Mesenchymal stem cell (in vitro differentiated cells and primary cell): ENCODE measurements at regions not wholly inside any gene's neighbourhood (a gene's known extent, or its start where the extent isn't known, plus 50 kb on each side); places are given as distances from the start of the nearest gene placed in this dataset.

Experiments
- DNase-seq: peaks from one replicate; pipeline ENCODE4 v3.0.0-alpha.2; 2013
- H2AFZ ChIP-seq: one replicate; pipeline ENCODE4 v1.6.1; 2013; ENCODE audit warnings: low read depth, mild to moderate bottlenecking, control low read depth, inconsistent platforms, low read length, moderate library complexity
- H2AK5ac ChIP-seq: 2 replicates; pipeline ENCODE4 v1.6.1; 2013; ENCODE audit warnings: low read length, moderate library complexity, mild to moderate bottlenecking, inconsistent platforms; ENCODE audit not compliant: severe bottlenecking
- H2BK120ac ChIP-seq: one replicate; pipeline ENCODE4 v1.6.1; 2013; ENCODE audit warnings: low read depth, mild to moderate bottlenecking, inconsistent platforms, low read length, moderate library complexity
- H2BK12ac ChIP-seq, 2 experiments: one replicate each; pipeline ENCODE4 v1.6.1; 2013; ENCODE audit warnings: inconsistent platforms in 2 of 2, low read length in 2 of 2, mild to moderate bottlenecking in 2 of 2, moderate library complexity in 2 of 2, control low read depth in 1 of 2
- H2BK15ac ChIP-seq: one replicate; pipeline ENCODE4 v1.6.1; 2013; ENCODE audit warnings: mild to moderate bottlenecking, low read depth, inconsistent platforms; ENCODE audit not compliant: poor library complexity, severe bottlenecking
- H2BK5ac ChIP-seq: 2 replicates; pipeline ENCODE4 v1.6.1; 2013; ENCODE audit warnings: low read depth, mild to moderate bottlenecking, low read length, control low read depth, inconsistent platforms; ENCODE audit not compliant: poor library complexity, severe bottlenecking
- H3K14ac ChIP-seq, 2 experiments: one replicate each; pipeline ENCODE4 v1.6.1; 2013; ENCODE audit warnings: inconsistent platforms in 2 of 2, low read length in 2 of 2, control low read depth in 1 of 2, mild to moderate bottlenecking in 1 of 2, moderate library complexity in 1 of 2
- H3K18ac ChIP-seq, 2 experiments: one replicate each; pipeline ENCODE4 v1.6.1; 2013; ENCODE audit warnings: inconsistent platforms in 2 of 2, low read length in 2 of 2, control low read depth in 1 of 2, low read depth in 1 of 2, mild to moderate bottlenecking in 1 of 2
- H3K23ac ChIP-seq, 2 experiments: one replicate each; pipeline ENCODE4 v1.6.1; 2013; ENCODE audit warnings: inconsistent platforms in 2 of 2, low read length in 2 of 2, mild to moderate bottlenecking in 2 of 2, moderate library complexity in 2 of 2, control low read depth in 1 of 2
- H3K27ac ChIP-seq: 2 replicates; pipeline ENCODE4 v1.5.1; 2013; ENCODE audit warnings: mild to moderate bottlenecking, moderate library complexity, low read length, control low read depth, inconsistent platforms; ENCODE audit not compliant: poor library complexity, severe bottlenecking
- H3K27me3 ChIP-seq, 2 experiments: 2 replicates each; pipeline versions ENCODE4 v1.6.1 to v1.7.0; 2013; ENCODE audit warnings: low read length in 2 of 2, mild to moderate bottlenecking in 2 of 2, moderate library complexity in 2 of 2, control low read depth in 1 of 2, inconsistent platforms in 1 of 2; ENCODE audit not compliant: control insufficient read depth in 1 of 2, insufficient read depth in 1 of 2
- H3K36me3 ChIP-seq, 2 experiments: 2 replicates each; pipeline versions ENCODE4 v1.6.1 to v1.7.0; 2013; ENCODE audit warnings: low read length in 2 of 2, control low read depth in 1 of 2, inconsistent platforms in 1 of 2, low read depth in 1 of 2, mild to moderate bottlenecking in 1 of 2; ENCODE audit not compliant: insufficient read depth in 2 of 2, control insufficient read depth in 1 of 2
- H3K4ac ChIP-seq, 2 experiments: one replicate each; pipeline ENCODE4 v1.6.1; 2013; ENCODE audit warnings: inconsistent platforms in 2 of 2, low read length in 2 of 2, mild to moderate bottlenecking in 2 of 2, moderate library complexity in 2 of 2, control low read depth in 1 of 2, low read depth in 1 of 2
- H3K4me1 ChIP-seq: 2 replicates; pipeline ENCODE4 v1.6.1; 2013; ENCODE audit warnings: low read depth, low read length, control low read depth; ENCODE audit not compliant: control insufficient read depth, insufficient read depth
- H3K4me2 ChIP-seq: 2 replicates; pipeline ENCODE4 v1.6.1; 2013; ENCODE audit warnings: low read length, mild to moderate bottlenecking, inconsistent platforms; ENCODE audit not compliant: poor library complexity, severe bottlenecking
- H3K4me3 ChIP-seq, 2 experiments: 2 replicates each; pipeline versions ENCODE4 v1.5.1 to v1.7.0; 2013; ENCODE audit warnings: low read length in 2 of 2, mild to moderate bottlenecking in 2 of 2, control low read depth in 1 of 2, low read depth in 1 of 2; ENCODE audit not compliant: insufficient read depth in 1 of 2
- H3K79me1 ChIP-seq: replicated peaks from 2 replicates; pipeline ENCODE4 v1.6.1; 2013; ENCODE audit warnings: mild to moderate bottlenecking, control low read depth, low read length, inconsistent platforms; ENCODE audit not compliant: poor library complexity, severe bottlenecking
- H3K9ac ChIP-seq: 2 replicates; pipeline ENCODE4 v1.7.0; 2013; ENCODE audit warnings: mild to moderate bottlenecking, low read length, moderate library complexity
- H3K9me3 ChIP-seq: 2 replicates; pipeline ENCODE4 v1.7.0; 2013; ENCODE audit warnings: mild to moderate bottlenecking, low read length; ENCODE audit not compliant: control insufficient read depth
- H4K8ac ChIP-seq: one replicate; pipeline ENCODE4 v1.6.1; 2013; ENCODE audit warnings: inconsistent platforms, mild to moderate bottlenecking, low read length, moderate library complexity
- H4K91ac ChIP-seq: one replicate; pipeline ENCODE4 v1.6.1; 2013; ENCODE audit warnings: mild to moderate bottlenecking, low read length, inconsistent platforms
- WGBS: methylation state at CpG from one replicate; pipeline ENCODE4 v1.1.7; 2013; ENCODE audit warnings: mixed read lengths; 5-methylcytosine and 5-hydroxymethylcytosine counted together

DNA sequence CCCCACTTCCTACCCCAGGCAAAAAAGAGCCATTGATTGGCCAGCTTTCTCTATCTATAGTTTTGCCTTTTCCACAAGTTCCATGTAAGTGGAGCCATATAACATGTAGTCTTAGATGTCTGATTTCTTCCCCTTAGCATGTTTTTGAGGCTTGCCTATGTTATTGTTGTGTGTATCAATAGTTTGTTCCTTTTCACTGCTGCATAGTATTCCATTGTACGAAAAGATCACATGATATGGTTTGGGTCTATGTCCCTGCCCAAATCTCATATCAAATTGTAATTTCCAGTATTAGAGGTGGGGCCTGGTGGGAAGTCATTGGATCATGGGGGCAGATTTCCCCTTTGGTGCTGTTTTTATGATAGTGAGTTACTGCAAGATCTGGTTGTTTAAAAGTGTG lies 93.6 kb upstream of the RFLNA start:
- no peak overlapping the region for H2BK120ac ChIP-seq
- no peak overlapping the region for H2AFZ ChIP-seq
- H3K9me3 ChIP-seq: peaks cover 20% of the 10 kb centered on the region
- no peak overlapping the region for H2BK5ac ChIP-seq
- no peak overlapping the region for H3K4me3 ChIP-seq
- H2BK12ac ChIP-seq: no peak overlapping the region
- H3K4me2 ChIP-seq: no peak overlapping the region
- H3K79me1 ChIP-seq: no peaks in the 10 kb centered on the region
- no peak overlapping the region for H3K23ac ChIP-seq
- no peak overlapping the region for H4K91ac ChIP-seq
- no peak overlapping the region for H3K27ac ChIP-seq
- no peak overlapping the region for H3K4ac ChIP-seq
- no peaks in the 10 kb centered on the region for H3K36me3 ChIP-seq
- no peaks in the 10 kb centered on the region for H3K4me1 ChIP-seq
- WGBS: 100% methylated on average over 1 of the region's 1 CpG
- H3K14ac ChIP-seq: no peak overlapping the region
- no peak overlapping the region for H3K9ac ChIP-seq
- H3K27me3 ChIP-seq: peaks cover 7 to 10% of the 10 kb centered on the region in 2 experiments
- no peak for DNase-seq
- no peak overlapping the region for H2AK5ac ChIP-seq
- H3K18ac ChIP-seq: no peak overlapping the region
- H4K8ac ChIP-seq: no peak overlapping the region
- no peak overlapping the region for H2BK15ac ChIP-seq

DNA sequence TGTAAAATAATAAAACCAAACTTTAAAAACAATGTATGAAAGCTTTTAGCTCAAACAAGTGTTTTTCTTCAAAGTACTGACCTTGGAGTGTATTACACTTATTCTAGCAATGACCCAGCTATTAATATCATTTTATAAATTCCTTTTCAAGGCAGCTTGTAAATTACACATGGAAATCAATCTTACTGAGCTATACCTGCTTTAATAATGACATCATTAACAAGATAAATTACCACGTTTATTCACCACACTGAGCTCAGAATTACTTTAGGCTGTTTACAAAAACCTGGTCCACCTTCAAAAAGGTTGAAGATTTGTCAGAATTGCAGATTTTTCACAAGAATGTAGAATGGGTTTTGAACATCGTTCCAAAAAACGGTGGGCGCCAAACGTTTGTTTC lies 91.7 kb upstream of the RFLNA start:
- Histone ChIP-seq H4K8ac (no peak overlapping the region), H3K4me2 (no peak overlapping the region), H3K36me3 (no peaks in the 10 kb centered on the region), H3K4ac (no peak overlapping the region), H3K18ac (no peak overlapping the region), H3K4me1 (no peaks in the 10 kb centered on the region), H2BK12ac (no peak overlapping the region), H4K91ac (no peak overlapping the region), H2BK15ac (no peak overlapping the region), H3K9ac (no peak overlapping the region), H2AFZ (no peak overlapping the region), H3K14ac (no peak overlapping the region), H3K23ac (no peak overlapping the region), H3K27me3 (peaks cover 19 to 26% of the 10 kb centered on the region in 2 experiments), H3K9me3 (peaks cover 22% of the 10 kb centered on the region), H2AK5ac (no peak overlapping the region), H3K27ac (no peak overlapping the region), H3K79me1 (no peaks in the 10 kb centered on the region), H2BK120ac (no peak overlapping the region), H3K4me3 (no peak overlapping the region), H2BK5ac (no peak overlapping the region)
- 92% methylated on average over 5 of the region's 5 CpGs for WGBS
- DNase-seq: no peak

GRCh38 chr12:124205405-124205804 lies 89.5 kb upstream of the RFLNA start:
- DNase-seq: no peak
- Histone ChIP-seq H3K18ac (no peak overlapping the region), H3K14ac (no peak overlapping the region), H2BK15ac (no peak overlapping the region), H3K79me1 (no peaks in the 10 kb centered on the region), H2BK5ac (no peak overlapping the region), H3K27me3 (peaks cover 19 to 23% of the 10 kb centered on the region in 2 experiments), H3K27ac (no peak overlapping the region), H3K9me3 (peaks cover 22% of the 10 kb centered on the region), H4K8ac (no peak overlapping the region), H3K4ac (no peak overlapping the region), H4K91ac (no peak overlapping the region), H3K4me3 (no peak overlapping the region), H3K4me1 (no peaks in the 10 kb centered on the region), H3K4me2 (no peak overlapping the region), H3K23ac (no peak overlapping the region), H3K36me3 (no peaks in the 10 kb centered on the region), H2AK5ac (no peak overlapping the region), H2BK12ac (no peak overlapping the region), H3K9ac (no peak overlapping the region), H2AFZ (no peak overlapping the region), H2BK120ac (no peak overlapping the region)
- WGBS: no CpG with 5 or more reads among the region's 2 CpGs

GRCh38 chr12:124207049-124207448 lies 87.8 kb upstream of the RFLNA start:
- DNase-seq: no peak
- Histone ChIP-seq H2BK5ac (no peak overlapping the region), H3K4me3 (no peak overlapping the region), H3K4me2 (no peak overlapping the region), H3K9ac (no peak overlapping the region), H3K36me3 (no peaks in the 10 kb centered on the region), H3K9me3 (peaks cover 29% of the 10 kb centered on the region), H3K27me3 (peaks cover 21 to 23% of the 10 kb centered on the region in 2 experiments), H3K18ac (no peak overlapping the region), H3K27ac (no peak overlapping the region), H3K4ac (no peak overlapping the region), H4K8ac (no peak overlapping the region), H2AK5ac (no peak overlapping the region), H3K79me1 (no peaks in the 10 kb centered on the region), H3K4me1 (no peaks in the 10 kb centered on the region), H2BK15ac (no peak overlapping the region), H2BK12ac (no peak overlapping the region), H4K91ac (no peak overlapping the region), H2AFZ (no peak overlapping the region), H2BK120ac (no peak overlapping the region), H3K23ac (no peak overlapping the region), H3K14ac (no peak overlapping the region)
- no CpG with 5 or more reads among the region's 1 CpG for WGBS
